ENCODE measurements at regions not wholly inside any gene's neighbourhood (a gene's known extent, or its start where the extent isn't known, plus 50 kb on each side); places are given as distances from the start of the nearest gene placed in this dataset.
"Not testable (repeated sequence)": the region's sequence is repeated elsewhere in the genome, so short reads cannot be mapped to it uniquely, and the experiment has no call there.

- DNase-seq (ENCODE audit: extremely low read depth, low read depth): no peak
- no peak for TF ChIP-seq CTCF (IDR thresholded peaks at IDR 0.05; ENCODE audit: low read depth, low read length, missing control alignments)
- H3K4me3 ChIP-seq (replicated peaks; ENCODE audit: low read depth, low read length): no peak overlapping the region
These were observed 89.0 kb upstream of the SERTAD2 start for GRCh38 chr2:64742678-64743077.

GRCh38 chr2:64743739-64744330, 90.1 kb upstream of the SERTAD2 start:
- no peak overlapping the region for H3K4me3 ChIP-seq (replicated peaks; ENCODE audit: low read depth, low read length)
- no peak for TF ChIP-seq CTCF (IDR thresholded peaks at IDR 0.05; ENCODE audit: low read depth, low read length, missing control alignments)
- no peak for DNase-seq (ENCODE audit: extremely low read depth, low read depth)

GRCh38 chr2:64745562-64745961, 91.8 kb upstream of the SERTAD2 start:
- no peak for DNase-seq (ENCODE audit: extremely low read depth, low read depth)
- no peak overlapping the region for H3K4me3 ChIP-seq (replicated peaks; ENCODE audit: low read depth, low read length)
- no peak for TF ChIP-seq CTCF (IDR thresholded peaks at IDR 0.05; ENCODE audit: low read depth, low read length, missing control alignments)

- H3K4me3 ChIP-seq (replicated peaks; ENCODE audit: low read depth, low read length); DNase-seq (ENCODE audit: extremely low read depth, low read depth): not testable (repeated sequence)
These were observed 94.0 kb upstream of the SERTAD2 start for GRCh38 chr2:64747690-64748091.

- no peak for TF ChIP-seq CTCF (IDR thresholded peaks at IDR 0.05; ENCODE audit: low read depth, low read length, missing control alignments)
- H3K4me3 ChIP-seq (replicated peaks; ENCODE audit: low read depth, low read length): no peak overlapping the region
These were observed 94.4 kb upstream of the SERTAD2 start for GRCh38 chr2:64748147-64748546.

GRCh38 chr2:64748561-64748960, 94.8 kb upstream of the SERTAD2 start:
- TF ChIP-seq CTCF (IDR thresholded peaks at IDR 0.05; ENCODE audit: low read depth, low read length, missing control alignments): no peak
- DNase-seq (ENCODE audit: extremely low read depth, low read depth): no peak
- H3K4me3 ChIP-seq (replicated peaks; ENCODE audit: low read depth, low read length): no peak overlapping the region

More at GRCh38 chr2:64748147-64748546, 94.4 kb upstream of the SERTAD2 start:
- DNase-seq (ENCODE audit: extremely low read depth, low read depth): no peak

GRCh38 chr2:64749446-64749845, 95.7 kb upstream of the SERTAD2 start:
- no peak for TF ChIP-seq CTCF (IDR thresholded peaks at IDR 0.05; ENCODE audit: low read depth, low read length, missing control alignments)
- no peak for DNase-seq (ENCODE audit: extremely low read depth, low read depth)
- peak overlapping the region; percentile 75 for H3K4me3 ChIP-seq (replicated peaks; ENCODE audit: low read depth, low read length)

Measured in HFF-Myc (cell line).